ENCODE measurements at regions not wholly inside any gene's neighbourhood (a gene's known extent, or its start where the extent isn't known, plus 50 kb on each side); places are given as distances from the start of the nearest gene placed in this dataset.

DNA sequence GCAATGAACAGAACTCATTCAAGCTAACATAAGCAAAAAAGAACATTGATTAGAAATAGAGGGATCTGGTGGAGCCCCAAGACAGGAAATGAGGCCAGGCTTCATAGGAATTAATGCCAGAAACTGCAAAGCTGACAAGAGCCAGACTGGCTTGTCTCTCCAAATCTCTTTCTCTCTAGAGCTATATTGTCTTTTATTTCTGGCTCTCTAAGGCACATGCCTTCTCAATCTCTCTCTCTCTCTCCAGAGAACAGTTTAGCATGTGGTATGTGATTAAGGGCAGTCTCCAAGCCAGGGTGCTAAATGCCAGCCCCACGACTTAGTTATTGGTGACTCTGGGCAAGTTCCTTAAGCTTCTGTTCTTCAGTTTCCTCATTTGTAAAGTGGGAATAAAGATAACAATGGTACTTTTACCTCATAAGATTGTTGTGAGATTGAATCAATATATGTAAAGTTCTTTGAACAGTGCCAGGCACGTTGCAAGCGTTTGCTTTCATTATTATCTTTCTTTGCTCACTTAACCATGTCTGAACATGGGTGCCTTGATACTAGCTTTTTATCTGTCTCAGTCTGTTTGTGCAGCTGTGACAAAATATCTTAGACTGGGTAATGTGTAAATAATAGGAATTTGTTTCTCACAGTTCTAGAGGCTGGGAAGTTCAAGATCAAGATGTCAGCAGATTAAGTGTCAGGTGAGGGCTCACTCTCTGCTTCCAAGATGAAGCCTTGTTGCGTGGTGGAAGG is 123.2 kb downstream of the BDH1 start:
- intact Hi-C loops (cut with DNase I; ENCODE audit: low total_unique reads): no loop called here
- TF ChIP-seq, protein P1, sequence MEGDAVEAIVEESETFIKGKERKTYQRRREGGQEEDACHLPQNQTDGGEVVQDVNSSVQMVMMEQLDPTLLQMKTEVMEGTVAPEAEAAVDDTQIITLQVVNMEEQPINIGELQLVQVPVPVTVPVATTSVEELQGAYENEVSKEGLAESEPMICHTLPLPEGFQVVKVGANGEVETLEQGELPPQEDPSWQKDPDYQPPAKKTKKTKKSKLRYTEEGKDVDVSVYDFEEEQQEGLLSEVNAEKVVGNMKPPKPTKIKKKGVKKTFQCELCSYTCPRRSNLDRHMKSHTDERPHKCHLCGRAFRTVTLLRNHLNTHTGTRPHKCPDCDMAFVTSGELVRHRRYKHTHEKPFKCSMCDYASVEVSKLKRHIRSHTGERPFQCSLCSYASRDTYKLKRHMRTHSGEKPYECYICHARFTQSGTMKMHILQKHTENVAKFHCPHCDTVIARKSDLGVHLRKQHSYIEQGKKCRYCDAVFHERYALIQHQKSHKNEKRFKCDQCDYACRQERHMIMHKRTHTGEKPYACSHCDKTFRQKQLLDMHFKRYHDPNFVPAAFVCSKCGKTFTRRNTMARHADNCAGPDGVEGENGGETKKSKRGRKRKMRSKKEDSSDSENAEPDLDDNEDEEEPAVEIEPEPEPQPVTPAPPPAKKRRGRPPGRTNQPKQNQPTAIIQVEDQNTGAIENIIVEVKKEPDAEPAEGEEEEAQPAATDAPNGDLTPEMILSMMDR (IDR thresholded peaks at IDR 0.05 in 4 of 5, conservative IDR thresholded peaks at IDR 0.05 in 1 of 5): no peak
- TF ChIP-seq POLR2A (IDR thresholded peaks at IDR 0.05): no peak
- in situ Hi-C loops (cut with MboI; ENCODE audit: low sequenced_read_pairs in 4 of 4): no loop called here

DNA sequence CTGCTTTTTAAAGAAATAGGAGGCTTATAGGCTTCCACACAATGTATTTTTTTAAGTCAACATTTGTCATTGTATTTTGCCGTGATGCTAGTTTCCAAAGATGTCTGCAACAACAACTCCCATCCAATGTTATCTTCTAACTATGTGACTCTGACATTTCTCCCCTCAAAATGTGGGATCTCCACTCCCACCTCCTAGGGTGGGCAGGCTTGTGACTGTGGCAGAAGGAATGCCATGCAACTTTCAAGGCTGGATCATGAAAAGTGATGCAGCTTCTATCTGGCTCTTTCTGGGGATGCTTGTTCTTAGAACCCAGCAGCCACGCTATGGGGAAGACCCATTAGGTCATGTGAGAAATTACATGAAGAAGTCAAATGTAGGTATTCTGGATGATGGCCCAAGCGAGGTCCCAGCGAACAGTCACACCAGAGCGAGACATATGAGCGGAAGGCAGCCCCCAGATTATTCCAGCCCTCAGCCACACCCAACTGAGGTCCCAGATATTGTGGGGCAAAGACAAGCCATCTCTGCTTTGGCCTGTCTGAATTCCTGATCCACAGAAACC is 124.3 kb downstream of the BDH1 start:
- no peak for TF ChIP-seq POLR2A (IDR thresholded peaks at IDR 0.05)
- TF ChIP-seq, protein P1 (IDR thresholded peaks at IDR 0.05 in 4 of 5, conservative IDR thresholded peaks at IDR 0.05 in 1 of 5): no peak
- H3K4me1 ChIP-seq: peaks cover 0 to 3% of the 10 kb centered on the region in 2 donors
- H3K9me3 ChIP-seq: no peaks in the 10 kb centered on the region
- intact Hi-C loops (cut with DNase I; ENCODE audit: low total_unique reads) (no loop called here), in situ Hi-C loops (cut with MboI; ENCODE audit: low sequenced_read_pairs in 4 of 4) (no loop called here)
- H3K27ac ChIP-seq: no peak overlapping the region
- DNase-seq (no peak), ATAC-seq (no peak)
- H3K27me3 ChIP-seq: no peaks in the 10 kb centered on the region
- no peak overlapping the region for H3K4me3 ChIP-seq
- no peaks in the 10 kb centered on the region for H3K36me3 ChIP-seq

More for the DNA sequence above, 123.2 kb downstream of the BDH1 start:
- Histone ChIP-seq H3K27me3 (no peaks in the 10 kb centered on the region), H3K27ac (no peak overlapping the region), H3K4me1 (peaks cover 0 to 3% of the 10 kb centered on the region in 2 donors), H3K9me3 (no peaks in the 10 kb centered on the region), H3K4me3 (no peak overlapping the region), H3K36me3 (no peaks in the 10 kb centered on the region)
- no peak for DNase-seq
- no peak for ATAC-seq

DNA sequence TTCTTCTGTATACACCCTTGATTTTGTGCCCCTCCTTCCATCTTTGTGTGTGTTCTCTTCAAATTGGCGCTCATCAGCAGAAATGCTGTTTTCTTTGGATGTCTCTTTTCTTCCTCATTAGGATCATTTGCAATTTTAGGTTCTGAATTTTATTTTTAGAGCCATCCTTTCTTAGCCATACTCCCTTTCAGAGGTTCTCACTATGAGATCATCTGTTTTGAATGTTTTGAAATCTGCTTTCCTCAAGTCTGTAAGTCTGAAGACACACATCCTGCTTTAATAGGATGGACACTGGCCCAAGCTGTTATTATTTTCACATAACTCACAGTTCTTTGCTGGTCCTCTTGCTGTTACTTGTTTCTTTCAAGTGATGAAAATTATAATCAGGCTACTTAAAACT is 124.8 kb downstream of the BDH1 start:
- intact Hi-C loops (cut with DNase I; ENCODE audit: low total_unique reads) (no loop called here), in situ Hi-C loops (cut with MboI; ENCODE audit: low sequenced_read_pairs in 4 of 4) (no loop called here)
- no peak for TF ChIP-seq POLR2A (IDR thresholded peaks at IDR 0.05)
- TF ChIP-seq, protein P1 (IDR thresholded peaks at IDR 0.05 in 4 of 5, conservative IDR thresholded peaks at IDR 0.05 in 1 of 5): no peak
- Histone ChIP-seq H3K4me3 (no peak overlapping the region), H3K9me3 (no peaks in the 10 kb centered on the region), H3K27ac (peak overlapping the region in 1 of 4 donors; percentile 11), H3K36me3 (no peaks in the 10 kb centered on the region), H3K4me1 (peaks cover 0 to 3% of the 10 kb centered on the region in 2 donors), H3K27me3 (no peaks in the 10 kb centered on the region)
- ATAC-seq (no peak), DNase-seq (no peak)

DNA sequence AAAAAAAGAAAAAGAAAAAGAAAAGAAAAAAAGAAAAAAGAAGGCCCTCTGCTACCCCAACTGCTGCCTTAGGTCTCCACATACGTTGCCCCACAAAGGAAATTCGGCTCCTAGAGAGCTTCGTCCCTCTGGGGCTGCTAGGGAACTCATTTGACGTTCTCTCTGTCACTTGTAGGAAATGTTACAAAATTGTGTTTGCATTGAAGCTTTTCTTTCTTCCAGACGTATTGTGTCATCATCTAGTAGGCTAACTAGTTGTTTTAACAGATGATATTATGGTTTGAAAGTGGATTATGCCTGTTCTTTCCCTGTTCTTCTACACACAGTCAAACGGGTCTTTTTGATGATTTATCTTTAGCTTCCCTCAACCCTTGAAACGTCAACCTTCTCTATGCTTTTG is 125.3 kb downstream of the BDH1 start:
- no peak for DNase-seq
- Histone ChIP-seq H3K9me3 (no peaks in the 10 kb centered on the region), H3K27ac (peak overlapping the region in 1 of 4 donors; percentile 11), H3K4me1 (peaks cover 0 to 3% of the 10 kb centered on the region in 2 donors), H3K27me3 (no peaks in the 10 kb centered on the region), H3K4me3 (no peak overlapping the region), H3K36me3 (no peaks in the 10 kb centered on the region)
- intact Hi-C loops (cut with DNase I; ENCODE audit: low total_unique reads): no loop called here
- in situ Hi-C loops (cut with MboI; ENCODE audit: low sequenced_read_pairs in 4 of 4): no loop called here
- no peak for ATAC-seq
- TF ChIP-seq, protein P1 (IDR thresholded peaks at IDR 0.05 in 4 of 5, conservative IDR thresholded peaks at IDR 0.05 in 1 of 5): no peak
- no peak for TF ChIP-seq POLR2A (IDR thresholded peaks at IDR 0.05)

All from gastrocnemius medialis (tissue), 4 donors.